PC-9 (cell line): ENCODE measurements at regions not wholly inside any gene's neighbourhood (a gene's known extent, or its start where the extent isn't known, plus 50 kb on each side); places are given as distances from the start of the nearest gene placed in this dataset.

Source experiments
- CTCF ChIP-seq: fragments of 200-600 bp; sonication (generic); conservative IDR thresholded peaks from 2 replicates; pipeline ENCODE4 v1.6.1; 2017; ENCODE audit warnings: mixed run types, antibody characterized with exemption, mild to moderate bottlenecking, moderate library complexity
- EZH2 ChIP-seq: fragments of 200-600 bp; sonication (generic); IDR thresholded peaks from 2 replicates; pipeline ENCODE4 v1.8.0; 2017; ENCODE audit warnings: antibody characterized with exemption, low read depth

GRCh38 chr4:147009875-147010274, 64.2 kb upstream of the TTC29 start:
- TF ChIP-seq CTCF (no peak), EZH2 (no peak)
